ENCODE measurements at regions not wholly inside any gene's neighbourhood (a gene's known extent, or its start where the extent isn't known, plus 50 kb on each side); places are given as distances from the start of the nearest gene placed in this dataset.

DNA sequence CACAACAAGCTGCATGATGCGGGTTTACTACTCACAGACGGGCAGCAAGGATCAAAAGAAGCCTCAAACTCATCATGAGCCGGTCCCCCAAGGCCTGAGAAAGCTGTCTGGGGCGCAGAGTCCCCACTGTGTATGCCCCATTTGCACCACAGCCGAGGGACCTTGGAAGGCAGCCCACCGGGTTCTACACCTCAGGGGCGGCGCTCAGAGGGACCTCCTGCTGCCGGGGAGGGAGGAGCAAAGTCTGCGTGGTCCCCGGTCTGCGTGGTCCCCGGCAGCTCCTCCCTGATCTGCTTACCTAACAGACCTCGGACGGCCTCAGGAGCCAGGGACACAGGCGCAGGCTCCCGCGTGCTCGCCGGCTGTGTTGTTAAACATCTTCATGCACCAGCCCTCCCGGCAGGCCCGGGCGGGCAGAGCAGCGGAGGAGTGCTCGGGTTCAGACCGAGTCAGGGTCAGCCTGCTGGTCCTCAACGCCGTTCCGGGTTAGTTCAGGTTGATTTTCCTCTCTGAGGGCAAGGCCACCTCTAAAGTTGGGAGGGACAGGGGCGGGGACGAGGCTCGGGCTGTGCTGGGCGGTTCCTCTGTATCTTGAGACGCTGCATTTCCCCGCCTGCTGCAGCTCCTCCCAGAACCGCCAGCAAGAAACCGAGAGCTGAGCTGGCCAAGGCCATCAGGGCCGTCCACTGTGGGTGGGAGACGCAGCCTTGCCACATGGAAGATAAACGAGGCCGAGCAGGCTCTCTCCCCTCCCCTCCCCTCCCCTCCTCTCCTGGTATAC, 74.6 kb downstream of the MRPL36 start:
- no peak overlapping the region for H3K27ac ChIP-seq (ENCODE audit: control insufficient read depth, insufficient read depth)
- no peak overlapping the region for H3K4me2 ChIP-seq (ENCODE audit: control insufficient read depth, insufficient read depth)
- no peaks in the 10 kb centered on the region for H4K20me1 ChIP-seq (ENCODE audit: control insufficient read depth, insufficient read depth)
- ATAC-seq: no peak
- ChIA-PET CTCF (no interaction called here), SMC1A (ENCODE audit: uncharacterized antibody, unreplicated experiment) (no interaction called here), POLR2A (no interaction called here), RAD21 (ENCODE audit: unreplicated experiment) (no interaction called here)
- no peak for DNase-seq (ENCODE audit: low read depth, low spot score)
- H3K9me3 ChIP-seq (replicated peaks; ENCODE audit: control insufficient read depth, insufficient read depth, low read length): no peaks in the 10 kb centered on the region
- in situ Hi-C loops (cut with MboI) (no loop called here), intact Hi-C loops (cut with micrococcal nuclease; ENCODE audit: unreplicated experiment) (no loop called here)
- no peak for FAIRE-seq
- H3K4me1 ChIP-seq (ENCODE audit: control insufficient read depth, insufficient read depth, low read length): no peaks in the 10 kb centered on the region
- no peak overlapping the region for H2AFZ ChIP-seq (ENCODE audit: control insufficient read depth, low read depth, low read length)
- TF ChIP-seq ZBTB40 (IDR thresholded peaks at IDR 0.05; ENCODE audit: borderline replicate concordance): no peak
- no peak for TF ChIP-seq EED (IDR thresholded peaks at IDR 0.05; ENCODE audit: low read depth)
- TF ChIP-seq NR2F1 (conservative IDR thresholded peaks at IDR 0.05): no peak
- TF ChIP-seq ATF7 (IDR thresholded peaks at IDR 0.05; ENCODE audit: low read depth): no peak
- no peak for TF ChIP-seq BCL3 (IDR thresholded peaks at IDR 0.05; ENCODE audit: borderline replicate concordance, insufficient read depth, low read depth, low read length, poor library complexity, severe bottlenecking)
- TF ChIP-seq NR2C1 (IDR thresholded peaks at IDR 0.05): no peak
- TF ChIP-seq PML (IDR thresholded peaks at IDR 0.05; ENCODE audit: low read length): no peak
- no peak for TF ChIP-seq YY1 (IDR thresholded peaks at IDR 0.05; ENCODE audit: low read depth, low read length)
- TF ChIP-seq TCF7 (IDR thresholded peaks at IDR 0.05; ENCODE audit: borderline replicate concordance): no peak
- no peak for TF ChIP-seq BRCA1 (IDR thresholded peaks at IDR 0.05; ENCODE audit: low read depth, low read length)
- TF ChIP-seq, protein P1, sequence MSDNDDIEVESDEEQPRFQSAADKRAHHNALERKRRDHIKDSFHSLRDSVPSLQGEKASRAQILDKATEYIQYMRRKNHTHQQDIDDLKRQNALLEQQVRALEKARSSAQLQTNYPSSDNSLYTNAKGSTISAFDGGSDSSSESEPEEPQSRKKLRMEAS (IDR thresholded peaks at IDR 0.05; ENCODE audit: low read depth, low read length): no peak
- no peak for TF ChIP-seq NFYB (IDR thresholded peaks at IDR 0.05; ENCODE audit: insufficient read depth, low read depth, low read length)
- TF ChIP-seq, protein P2, sequence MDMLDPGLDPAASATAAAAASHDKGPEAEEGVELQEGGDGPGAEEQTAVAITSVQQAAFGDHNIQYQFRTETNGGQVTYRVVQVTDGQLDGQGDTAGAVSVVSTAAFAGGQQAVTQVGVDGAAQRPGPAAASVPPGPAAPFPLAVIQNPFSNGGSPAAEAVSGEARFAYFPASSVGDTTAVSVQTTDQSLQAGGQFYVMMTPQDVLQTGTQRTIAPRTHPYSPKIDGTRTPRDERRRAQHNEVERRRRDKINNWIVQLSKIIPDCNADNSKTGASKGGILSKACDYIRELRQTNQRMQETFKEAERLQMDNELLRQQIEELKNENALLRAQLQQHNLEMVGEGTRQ (IDR thresholded peaks at IDR 0.05; ENCODE audit: borderline replicate concordance, low read depth, low read length): no peak
- no peak for TF ChIP-seq HDAC2 (IDR thresholded peaks at IDR 0.05)
- no peak overlapping the region for H3K9ac ChIP-seq (ENCODE audit: control insufficient read depth, insufficient read depth, low read length)
- no peaks in the 10 kb centered on the region for H3K36me3 ChIP-seq (ENCODE audit: control insufficient read depth in 2 of 2, insufficient read depth in 2 of 2, low read length in 1 of 2)
- no peaks in the 10 kb centered on the region for H3K79me2 ChIP-seq (ENCODE audit: control insufficient read depth, insufficient read depth, low read length)
- H3K4me3 ChIP-seq: no peak overlapping the region
- peaks cover 4 to 6% of the 10 kb centered on the region in 2 experiments for H3K27me3 ChIP-seq (replicated peaks in 1 of 2; ENCODE audit: control insufficient read depth in 2 of 2, insufficient read depth in 2 of 2, low read length in 1 of 2)
- no TSS peak for BruUV-seq (replicated peaks)
- WGBS (ENCODE audit: insufficient coverage, insufficient replicate concordance, low lambda C conversion rate, missing lambda C conversion rate): 36% methylated on average over 41 of the region's 41 CpGs

All from GM12878 (cell line).